SK-N-SH treated with all-trans-retinoic acid at 6 μM for 48 hours (cell line): ENCODE measurements at regions not wholly inside any gene's neighbourhood (a gene's known extent, or its start where the extent isn't known, plus 50 kb on each side); places are given as distances from the start of the nearest gene placed in this dataset.

Experiments
- ATAC-seq: fragments of 200-7000 bp; cut with Tn5 transposase; 3 replicates; pipeline ENCODE4 v1.9.1; 2020; ENCODE audit warnings: mild to moderate bottlenecking, moderate library complexity
- ARNTL ChIP-seq: fragments of 450-650 bp; formaldehyde crosslinking; IDR thresholded peaks from 2 replicates; pipeline ENCODE4 v1.5.0; 2020; ENCODE audit warnings: low read depth, mild to moderate bottlenecking, moderate library complexity, borderline replicate concordance
- BACH2 ChIP-seq: fragments of 250-450 bp; sonication (Bioruptor Pico); IDR thresholded peaks from 2 replicates; pipeline ENCODE4 v1.9.0; 2021; ENCODE audit warnings: mild to moderate bottlenecking, borderline replicate concordance
- CREB5 ChIP-seq: fragments of 250-450 bp; sonication (Bioruptor Pico); IDR thresholded peaks from 2 replicates; pipeline ENCODE4 v1.5.1; 2020; ENCODE audit warnings: low read depth, mild to moderate bottlenecking, moderate library complexity
- CSDC2 ChIP-seq: fragments of 250-450 bp; sonication (Bioruptor Pico); IDR thresholded peaks from 2 replicates; pipeline ENCODE4 v1.5.0; 2020; ENCODE audit warnings: mild to moderate bottlenecking, moderate library complexity
- CSRNP3 ChIP-seq: fragments of 250-450 bp; sonication (Bioruptor Pico); IDR thresholded peaks from 2 replicates; pipeline ENCODE4 v1.5.1; 2021; ENCODE audit warnings: mild to moderate bottlenecking, moderate library complexity
- ESRRG ChIP-seq: fragments of 250-450 bp; sonication (Bioruptor Pico); IDR thresholded peaks from 2 replicates; pipeline ENCODE4 v1.6.1; 2021; ENCODE audit warnings: mild to moderate bottlenecking
- GLIS3 ChIP-seq: fragments of 250-450 bp; sonication (Bioruptor Pico); IDR thresholded peaks from 2 replicates; pipeline ENCODE4 v1.5.0; 2020; ENCODE audit warnings: mild to moderate bottlenecking, moderate library complexity
- ISL1 ChIP-seq: fragments of 250-450 bp; sonication (Bioruptor Pico); IDR thresholded peaks from 2 replicates; pipeline ENCODE4 v2.1.2; 2022; ENCODE audit warnings: mild to moderate bottlenecking, moderate library complexity
- OSR1 ChIP-seq: fragments of 250-450 bp; sonication (Bioruptor Pico); IDR thresholded peaks from 2 replicates; pipeline ENCODE4 v1.8.0; 2022; ENCODE audit warnings: moderate library complexity, mild to moderate bottlenecking, inconsistent platforms
- PATZ1 ChIP-seq: fragments of 250-450 bp; sonication (Bioruptor Pico); IDR thresholded peaks from 2 replicates; pipeline ENCODE4 v1.8.0; 2020; ENCODE audit warnings: mild to moderate bottlenecking, moderate library complexity, borderline replicate concordance
- POU6F1 ChIP-seq: fragments of 250-450 bp; sonication (Bioruptor Pico); IDR thresholded peaks from 2 replicates; pipeline ENCODE4 v1.8.0; 2021; ENCODE audit warnings: low read depth, mild to moderate bottlenecking, moderate library complexity, borderline replicate concordance
- PPARA ChIP-seq: fragments of 250-450 bp; sonication (Bioruptor Pico); IDR thresholded peaks from 2 replicates; pipeline ENCODE4 v1.5.0; 2020; ENCODE audit warnings: mild to moderate bottlenecking, borderline replicate concordance
- SNAI2 ChIP-seq: fragments of 250-450 bp; sonication (Bioruptor Pico); IDR thresholded peaks from 2 replicates; pipeline ENCODE4 v1.5.0; 2020; ENCODE audit warnings: mild to moderate bottlenecking, moderate library complexity
- TCF4 ChIP-seq: fragments of 250-450 bp; sonication (Bioruptor Pico); IDR thresholded peaks from 2 replicates; pipeline ENCODE4 v1.8.0; 2021; ENCODE audit warnings: mild to moderate bottlenecking, moderate library complexity, borderline replicate concordance
- TOX ChIP-seq: fragments of 250-450 bp; sonication (Bioruptor Pico); IDR thresholded peaks from 2 replicates; pipeline ENCODE4 v1.8.0; 2021; ENCODE audit warnings: mild to moderate bottlenecking, moderate library complexity, borderline replicate concordance
- TSHZ2 ChIP-seq: fragments of 250-450 bp; sonication (Bioruptor Pico); IDR thresholded peaks from 2 replicates; pipeline ENCODE4 v1.5.0; 2020; ENCODE audit warnings: mild to moderate bottlenecking, moderate library complexity
- ZC3H10 ChIP-seq: fragments of 250-450 bp; sonication (Bioruptor Pico); IDR thresholded peaks from 2 replicates; pipeline ENCODE4 v1.5.1; 2021; ENCODE audit warnings: mild to moderate bottlenecking, moderate library complexity
- ZFP3 ChIP-seq: fragments of 250-450 bp; sonication (Bioruptor Pico); IDR thresholded peaks from 2 replicates; pipeline ENCODE4 v1.5.0; 2020; ENCODE audit warnings: mild to moderate bottlenecking, moderate library complexity
- ZFP30 ChIP-seq: fragments of 450-650 bp; formaldehyde crosslinking; IDR thresholded peaks from 2 replicates; pipeline ENCODE4 v1.5.0; 2022; ENCODE audit warnings: mild to moderate bottlenecking, moderate library complexity
- ZNF565 ChIP-seq: fragments of 450-650 bp; formaldehyde crosslinking; conservative IDR thresholded peaks from 2 replicates; pipeline ENCODE4 v1.5.0; 2020; ENCODE audit warnings: low read depth, mild to moderate bottlenecking, moderate library complexity

- ATAC-seq, result no peak
- TF ChIP-seq TCF4, result no peak
- no peak for TF ChIP-seq CSDC2
- TF ChIP-seq ISL1 (CRISPR knock-in tag), result no peak
- TF ChIP-seq OSR1, result no peak
- TF ChIP-seq ZNF565 (CRISPR knock-in tag), result no peak
- TF ChIP-seq CREB5 (CRISPR knock-in tag), result no peak
- no peak for TF ChIP-seq PPARA (CRISPR knock-in tag)
- no peak for TF ChIP-seq BACH2 (CRISPR knock-in tag)
- TF ChIP-seq POU6F1, result no peak
- no peak for TF ChIP-seq CSRNP3 (CRISPR knock-in tag)
- no peak for TF ChIP-seq ESRRG (CRISPR knock-in tag)
- TF ChIP-seq TOX, result no peak
- TF ChIP-seq ZC3H10, result no peak
- no peak for TF ChIP-seq SNAI2
- no peak for TF ChIP-seq ZFP30 (CRISPR knock-in tag)
- no peak for TF ChIP-seq TSHZ2 (CRISPR knock-in tag)
- TF ChIP-seq PATZ1, result no peak
Observed at GRCh38 chr13:80782441-80782840, 441.5 kb upstream of the SPRY2 start.

- ATAC-seq, result no peak
- TF ChIP-seq CSRNP3 (CRISPR knock-in tag), result no peak
- TF ChIP-seq SNAI2, result no peak
- no peak for TF ChIP-seq TSHZ2 (CRISPR knock-in tag)
- no peak for TF ChIP-seq BACH2 (CRISPR knock-in tag)
- no peak for TF ChIP-seq ARNTL (CRISPR knock-in tag)
- no peak for TF ChIP-seq CSDC2
- TF ChIP-seq ZC3H10, result no peak
- no peak for TF ChIP-seq ISL1 (CRISPR knock-in tag)
- no peak for TF ChIP-seq PPARA (CRISPR knock-in tag)
- TF ChIP-seq OSR1, result no peak
- TF ChIP-seq GLIS3 (CRISPR knock-in tag), result no peak
- no peak for TF ChIP-seq ESRRG (CRISPR knock-in tag)
- TF ChIP-seq ZFP3, result no peak
- TF ChIP-seq TOX, result no peak
Observed at GRCh38 chr13:80778297-80778696, 437.4 kb upstream of the SPRY2 start.
